ENCODE measurements at regions not wholly inside any gene's neighbourhood (a gene's known extent, or its start where the extent isn't known, plus 50 kb on each side); places are given as distances from the start of the nearest gene placed in this dataset.

DNA sequence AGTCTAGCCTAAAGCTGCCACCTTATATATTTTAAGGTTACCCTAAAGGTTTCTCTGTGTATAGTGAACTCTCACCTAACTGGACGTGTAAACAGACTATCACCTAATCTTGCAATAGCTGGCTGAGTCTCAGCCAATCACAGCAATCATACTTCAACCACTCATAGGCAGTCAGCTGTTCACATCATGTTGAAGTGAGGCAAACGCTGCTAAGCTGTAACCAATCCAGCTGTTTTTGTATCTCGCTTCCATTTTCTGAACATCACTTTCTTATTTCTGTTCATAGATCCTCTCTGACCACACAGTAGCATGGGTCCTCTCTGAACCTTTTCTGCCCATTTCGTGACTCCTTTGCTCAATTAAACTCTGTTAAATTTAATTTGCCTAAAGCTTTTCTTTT lies 468.2 kb upstream of the POU3F3 start:
- H3K27me3 ChIP-seq (ENCODE audit: insufficient read depth, poor library complexity, severe bottlenecking), result no peaks in the 10 kb centered on the region
- TF ChIP-seq SPI1 (IDR thresholded peaks at IDR 0.05; ENCODE audit: borderline replicate concordance, low read depth), result no peak
- TF ChIP-seq POLR2AphosphoS5 (IDR thresholded peaks at IDR 0.05; ENCODE audit: low read depth), result no peak
- TF ChIP-seq, protein P1, sequence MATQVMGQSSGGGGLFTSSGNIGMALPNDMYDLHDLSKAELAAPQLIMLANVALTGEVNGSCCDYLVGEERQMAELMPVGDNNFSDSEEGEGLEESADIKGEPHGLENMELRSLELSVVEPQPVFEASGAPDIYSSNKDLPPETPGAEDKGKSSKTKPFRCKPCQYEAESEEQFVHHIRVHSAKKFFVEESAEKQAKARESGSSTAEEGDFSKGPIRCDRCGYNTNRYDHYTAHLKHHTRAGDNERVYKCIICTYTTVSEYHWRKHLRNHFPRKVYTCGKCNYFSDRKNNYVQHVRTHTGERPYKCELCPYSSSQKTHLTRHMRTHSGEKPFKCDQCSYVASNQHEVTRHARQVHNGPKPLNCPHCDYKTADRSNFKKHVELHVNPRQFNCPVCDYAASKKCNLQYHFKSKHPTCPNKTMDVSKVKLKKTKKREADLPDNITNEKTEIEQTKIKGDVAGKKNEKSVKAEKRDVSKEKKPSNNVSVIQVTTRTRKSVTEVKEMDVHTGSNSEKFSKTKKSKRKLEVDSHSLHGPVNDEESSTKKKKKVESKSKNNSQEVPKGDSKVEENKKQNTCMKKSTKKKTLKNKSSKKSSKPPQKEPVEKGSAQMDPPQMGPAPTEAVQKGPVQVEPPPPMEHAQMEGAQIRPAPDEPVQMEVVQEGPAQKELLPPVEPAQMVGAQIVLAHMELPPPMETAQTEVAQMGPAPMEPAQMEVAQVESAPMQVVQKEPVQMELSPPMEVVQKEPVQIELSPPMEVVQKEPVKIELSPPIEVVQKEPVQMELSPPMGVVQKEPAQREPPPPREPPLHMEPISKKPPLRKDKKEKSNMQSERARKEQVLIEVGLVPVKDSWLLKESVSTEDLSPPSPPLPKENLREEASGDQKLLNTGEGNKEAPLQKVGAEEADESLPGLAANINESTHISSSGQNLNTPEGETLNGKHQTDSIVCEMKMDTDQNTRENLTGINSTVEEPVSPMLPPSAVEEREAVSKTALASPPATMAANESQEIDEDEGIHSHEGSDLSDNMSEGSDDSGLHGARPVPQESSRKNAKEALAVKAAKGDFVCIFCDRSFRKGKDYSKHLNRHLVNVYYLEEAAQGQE (IDR thresholded peaks at IDR 0.05; ENCODE audit: insufficient replicate concordance, low read depth), result no peak
- TF ChIP-seq, protein P2, sequence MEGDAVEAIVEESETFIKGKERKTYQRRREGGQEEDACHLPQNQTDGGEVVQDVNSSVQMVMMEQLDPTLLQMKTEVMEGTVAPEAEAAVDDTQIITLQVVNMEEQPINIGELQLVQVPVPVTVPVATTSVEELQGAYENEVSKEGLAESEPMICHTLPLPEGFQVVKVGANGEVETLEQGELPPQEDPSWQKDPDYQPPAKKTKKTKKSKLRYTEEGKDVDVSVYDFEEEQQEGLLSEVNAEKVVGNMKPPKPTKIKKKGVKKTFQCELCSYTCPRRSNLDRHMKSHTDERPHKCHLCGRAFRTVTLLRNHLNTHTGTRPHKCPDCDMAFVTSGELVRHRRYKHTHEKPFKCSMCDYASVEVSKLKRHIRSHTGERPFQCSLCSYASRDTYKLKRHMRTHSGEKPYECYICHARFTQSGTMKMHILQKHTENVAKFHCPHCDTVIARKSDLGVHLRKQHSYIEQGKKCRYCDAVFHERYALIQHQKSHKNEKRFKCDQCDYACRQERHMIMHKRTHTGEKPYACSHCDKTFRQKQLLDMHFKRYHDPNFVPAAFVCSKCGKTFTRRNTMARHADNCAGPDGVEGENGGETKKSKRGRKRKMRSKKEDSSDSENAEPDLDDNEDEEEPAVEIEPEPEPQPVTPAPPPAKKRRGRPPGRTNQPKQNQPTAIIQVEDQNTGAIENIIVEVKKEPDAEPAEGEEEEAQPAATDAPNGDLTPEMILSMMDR (IDR thresholded peaks at IDR 0.05; ENCODE audit: insufficient read depth, low read length), result no peak
- TF ChIP-seq GABPA (IDR thresholded peaks at IDR 0.05; ENCODE audit: low read depth), result no peak
- no peak overlapping the region for H3K27ac ChIP-seq (replicated peaks)
- H3K4me3 ChIP-seq (replicated peaks; ENCODE audit: insufficient read depth, low read length), result no peak overlapping the region
- no peak for DNase-seq (ENCODE audit: low read depth in 1 of 2, low spot score in 1 of 2)

DNA sequence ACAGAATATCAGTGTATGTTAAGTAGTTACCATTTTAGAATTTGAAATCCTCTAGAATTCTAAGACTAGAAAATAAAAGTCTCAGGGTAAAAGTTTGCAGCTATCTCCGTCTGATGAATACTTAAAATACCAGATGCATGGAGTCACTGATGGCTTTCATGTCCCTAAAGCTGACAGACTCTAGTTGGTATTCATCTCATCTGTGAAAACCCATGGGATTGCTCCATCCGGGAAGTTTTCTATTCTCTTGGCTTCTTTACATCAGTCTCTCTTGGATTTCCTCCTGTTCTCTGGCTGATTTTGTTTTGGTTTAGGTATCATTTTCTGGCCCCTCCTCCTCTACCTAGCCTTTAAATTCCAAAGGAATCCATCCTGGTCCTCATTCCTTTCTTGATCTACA lies 465.6 kb upstream of the POU3F3 start:
- Histone ChIP-seq H3K27ac (replicated peaks) (no peak overlapping the region), H3K27me3 (ENCODE audit: insufficient read depth, poor library complexity, severe bottlenecking) (no peaks in the 10 kb centered on the region), H3K4me3 (replicated peaks; ENCODE audit: insufficient read depth, low read length) (no peak overlapping the region)
- TF ChIP-seq POLR2AphosphoS5 (IDR thresholded peaks at IDR 0.05; ENCODE audit: low read depth) (no peak), GABPA (IDR thresholded peaks at IDR 0.05; ENCODE audit: low read depth) (no peak), SPI1 (IDR thresholded peaks at IDR 0.05; ENCODE audit: borderline replicate concordance, low read depth) (no peak)
- TF ChIP-seq, protein P1 (IDR thresholded peaks at IDR 0.05; ENCODE audit: insufficient replicate concordance, low read depth), result no peak
- TF ChIP-seq, protein P2 (IDR thresholded peaks at IDR 0.05; ENCODE audit: insufficient read depth, low read length), result no peak
- DNase-seq (ENCODE audit: low read depth in 1 of 2, low spot score in 1 of 2), result no peak

DNA sequence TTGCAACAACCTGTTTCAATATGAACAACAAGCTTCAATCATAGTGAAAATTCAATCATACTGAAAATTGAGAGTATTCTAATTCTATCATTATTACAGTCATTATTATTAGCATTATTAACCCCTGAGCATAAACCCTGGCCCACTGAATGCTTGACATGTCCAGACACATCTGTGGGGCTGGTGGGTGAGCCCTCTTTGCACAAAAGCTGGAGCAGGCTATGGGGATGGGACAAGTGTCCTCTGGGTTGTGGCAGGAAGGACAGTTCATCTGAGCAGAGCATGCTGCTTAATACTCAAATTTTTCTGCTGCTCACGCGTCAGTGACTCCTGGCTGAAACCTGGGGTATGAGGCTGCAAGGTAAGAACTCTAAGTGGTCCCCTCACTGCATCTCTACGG lies 451.1 kb upstream of the POU3F3 start:
- Histone ChIP-seq H3K27me3 (ENCODE audit: insufficient read depth, poor library complexity, severe bottlenecking) (no peaks in the 10 kb centered on the region), H3K4me3 (replicated peaks; ENCODE audit: insufficient read depth, low read length) (no peak overlapping the region), H3K27ac (replicated peaks) (no peak overlapping the region)
- DNase-seq (ENCODE audit: low read depth in 1 of 2, low spot score in 1 of 2), result no peak
- TF ChIP-seq, protein P1 (IDR thresholded peaks at IDR 0.05; ENCODE audit: insufficient replicate concordance, low read depth), result no peak
- TF ChIP-seq POLR2AphosphoS5 (IDR thresholded peaks at IDR 0.05; ENCODE audit: low read depth), result no peak
- TF ChIP-seq GABPA (IDR thresholded peaks at IDR 0.05; ENCODE audit: low read depth), result no peak
- TF ChIP-seq, protein P2 (IDR thresholded peaks at IDR 0.05; ENCODE audit: insufficient read depth, low read length), result no peak
- no peak for TF ChIP-seq SPI1 (IDR thresholded peaks at IDR 0.05; ENCODE audit: borderline replicate concordance, low read depth)

Measured in HL-60 (cell line).